ENCODE measurements at regions not wholly inside any gene's neighbourhood (a gene's known extent, or its start where the extent isn't known, plus 50 kb on each side); places are given as distances from the start of the nearest gene placed in this dataset.

DNA sequence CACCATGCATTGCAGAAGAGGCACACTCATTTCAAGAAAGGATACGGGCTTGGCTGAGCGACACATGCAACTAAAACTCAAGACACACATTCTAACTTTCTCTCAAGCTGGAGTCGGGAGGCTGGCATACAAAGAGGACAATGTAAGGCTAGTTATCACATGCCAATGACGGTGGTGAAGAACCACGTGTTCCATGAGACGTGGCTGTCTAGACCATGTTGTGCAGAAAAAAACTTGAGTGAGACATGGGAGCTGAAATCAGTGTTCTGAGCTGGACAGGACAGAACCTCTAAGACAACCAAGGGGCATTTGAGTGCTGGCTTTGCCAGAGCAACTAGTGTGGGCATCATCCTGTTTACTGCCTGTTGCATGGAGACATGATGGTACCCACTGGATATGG is 193.0 kb upstream of the DPP6 start:
- Mint-ChIP-seq H3K36me3 (no peaks in the 10 kb centered on the region), H3K27me3 (ENCODE audit: low read depth in 3 of 3) (no peaks in the 10 kb centered on the region), H3K9me3 (peaks cover under 1 to 10% (median 7%) of the 10 kb centered on the region in 7 donors), H3K4me1 (no peaks in the 10 kb centered on the region), H3K4me3 (no peak overlapping the region), H3K27ac (no peak overlapping the region)
- H3K36me3 ChIP-seq (replicated peaks in 1 of 2; ENCODE audit: control insufficient read depth in 1 of 2, insufficient read depth in 2 of 2, low read length in 2 of 2), result no peaks in the 10 kb centered on the region
- intact Hi-C loops (cut with micrococcal nuclease), result no loop called here
- H3K9me3 ChIP-seq (replicated peaks in 1 of 2; ENCODE audit: control insufficient read depth in 1 of 2, insufficient read depth in 1 of 2, low read length in 2 of 2), result peaks cover 13 to 24% of the 10 kb centered on the region in 2 donors
- H3K4me2 ChIP-seq (replicated peaks; ENCODE audit: extremely low read depth, low read length, poor library complexity, severe bottlenecking), result no peak overlapping the region
- H3K9ac ChIP-seq (ENCODE audit: insufficient read depth, low read length, poor library complexity, severe bottlenecking), result no peak overlapping the region
- 87% methylated on average over 4 of the region's 6 CpGs for WGBS (ENCODE audit: insufficient coverage)
- no peaks in the 10 kb centered on the region for H3K27me3 ChIP-seq (ENCODE audit: control insufficient read depth in 2 of 2, insufficient read depth in 2 of 2, low read length in 2 of 2)
- no peaks in the 10 kb centered on the region for H4K20me1 ChIP-seq (ENCODE audit: insufficient read depth, low read length)
- DNase-seq, result no peak
- no peak overlapping the region for H3K4me3 ChIP-seq (replicated peaks in 1 of 3; ENCODE audit: low read depth in 2 of 3, low read length in 3 of 3)
- no peak overlapping the region for H2AFZ ChIP-seq (ENCODE audit: insufficient read depth, low read depth, low read length, poor library complexity, severe bottlenecking)
- H3K4me1 ChIP-seq (ENCODE audit: control insufficient read depth in 1 of 2, insufficient read depth in 2 of 2, low read length in 2 of 2), result no peaks in the 10 kb centered on the region
- TF ChIP-seq, protein P1, sequence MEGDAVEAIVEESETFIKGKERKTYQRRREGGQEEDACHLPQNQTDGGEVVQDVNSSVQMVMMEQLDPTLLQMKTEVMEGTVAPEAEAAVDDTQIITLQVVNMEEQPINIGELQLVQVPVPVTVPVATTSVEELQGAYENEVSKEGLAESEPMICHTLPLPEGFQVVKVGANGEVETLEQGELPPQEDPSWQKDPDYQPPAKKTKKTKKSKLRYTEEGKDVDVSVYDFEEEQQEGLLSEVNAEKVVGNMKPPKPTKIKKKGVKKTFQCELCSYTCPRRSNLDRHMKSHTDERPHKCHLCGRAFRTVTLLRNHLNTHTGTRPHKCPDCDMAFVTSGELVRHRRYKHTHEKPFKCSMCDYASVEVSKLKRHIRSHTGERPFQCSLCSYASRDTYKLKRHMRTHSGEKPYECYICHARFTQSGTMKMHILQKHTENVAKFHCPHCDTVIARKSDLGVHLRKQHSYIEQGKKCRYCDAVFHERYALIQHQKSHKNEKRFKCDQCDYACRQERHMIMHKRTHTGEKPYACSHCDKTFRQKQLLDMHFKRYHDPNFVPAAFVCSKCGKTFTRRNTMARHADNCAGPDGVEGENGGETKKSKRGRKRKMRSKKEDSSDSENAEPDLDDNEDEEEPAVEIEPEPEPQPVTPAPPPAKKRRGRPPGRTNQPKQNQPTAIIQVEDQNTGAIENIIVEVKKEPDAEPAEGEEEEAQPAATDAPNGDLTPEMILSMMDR (IDR thresholded peaks at IDR 0.05), result no peak
- no peak overlapping the region for H3K27ac ChIP-seq (ENCODE audit: low read depth in 1 of 2, low read length in 2 of 2)
- H3K79me2 ChIP-seq (ENCODE audit: insufficient read depth, low read length), result no peaks in the 10 kb centered on the region

DNA sequence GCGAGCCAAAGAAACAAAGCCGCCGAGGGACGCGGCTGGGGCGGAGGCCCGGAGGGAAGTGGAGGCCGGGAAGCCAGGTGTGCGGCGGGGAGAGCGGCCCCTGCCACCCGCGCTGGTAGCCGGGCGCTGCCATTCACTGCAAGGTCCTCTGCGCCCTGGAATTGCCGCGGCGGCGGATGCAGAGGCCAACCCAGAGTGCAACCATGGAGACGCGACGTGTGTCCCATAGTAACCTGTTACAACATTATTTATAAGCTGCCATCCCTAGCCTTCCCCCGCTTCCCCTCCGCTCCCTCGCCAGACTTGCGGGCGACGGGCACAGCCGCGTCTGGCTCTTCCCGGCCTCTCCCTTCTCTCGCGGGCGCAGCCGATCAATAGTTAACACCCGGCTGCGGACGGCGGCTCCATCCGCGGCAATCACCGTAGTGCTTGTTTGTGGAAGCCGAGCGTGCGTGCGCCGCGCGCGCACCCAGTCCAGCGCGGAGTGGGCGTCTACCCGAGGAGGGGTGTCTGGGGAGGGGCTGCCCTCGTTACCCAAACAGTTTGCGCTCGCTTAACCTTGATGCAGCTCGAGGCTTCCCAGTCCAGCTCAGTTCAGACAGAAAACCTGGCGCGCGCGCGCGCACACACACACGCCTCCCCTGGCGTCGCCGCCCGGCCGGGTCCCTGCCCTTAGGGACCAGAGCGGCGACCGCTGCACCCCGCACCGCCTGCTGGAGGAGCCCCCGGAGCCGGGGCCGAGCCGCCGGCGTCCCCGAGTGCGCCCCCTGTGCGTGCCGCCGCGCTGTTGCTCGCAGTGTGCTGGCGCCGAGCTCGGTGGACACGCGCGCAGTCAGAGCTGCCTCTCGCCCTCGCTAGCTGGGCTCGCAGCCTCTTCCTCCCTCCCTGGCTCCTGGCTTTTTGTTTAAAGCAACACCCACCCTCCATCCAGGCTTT is 165.4 kb upstream of the DPP6 start:
- Mint-ChIP-seq H3K36me3 (peaks cover 0 to 2% of the 10 kb centered on the region in 2 donors), H3K4me1 (no peaks in the 10 kb centered on the region), H3K9me3 (peaks cover 0 to 26% (median 17%) of the 10 kb centered on the region in 7 donors), H3K27me3 (ENCODE audit: low read depth in 3 of 3) (peaks cover 30 to 37% (median 31%) of the 10 kb centered on the region in 3 donors), H3K27ac (no peak overlapping the region), H3K4me3 (peak overlapping the region in 1 of 2 donors; percentile 80)
- DNase-seq, result no peak
- Histone ChIP-seq H2AFZ (ENCODE audit: insufficient read depth, low read depth, low read length, poor library complexity, severe bottlenecking) (no peak overlapping the region), H3K4me3 (replicated peaks in 1 of 3; ENCODE audit: low read depth in 2 of 3, low read length in 3 of 3) (no peak overlapping the region), H3K79me2 (ENCODE audit: insufficient read depth, low read length) (no peaks in the 10 kb centered on the region), H3K36me3 (replicated peaks in 1 of 2; ENCODE audit: control insufficient read depth in 1 of 2, insufficient read depth in 2 of 2, low read length in 2 of 2) (no peaks in the 10 kb centered on the region), H3K9ac (ENCODE audit: insufficient read depth, low read length, poor library complexity, severe bottlenecking) (no peak overlapping the region), H3K27me3 (ENCODE audit: control insufficient read depth in 2 of 2, insufficient read depth in 2 of 2, low read length in 2 of 2) (peaks cover 3 to 32% of the 10 kb centered on the region in 2 donors), H3K27ac (ENCODE audit: low read depth in 1 of 2, low read length in 2 of 2) (no peak overlapping the region), H3K4me1 (ENCODE audit: control insufficient read depth in 1 of 2, insufficient read depth in 2 of 2, low read length in 2 of 2) (no peaks in the 10 kb centered on the region), H4K20me1 (ENCODE audit: insufficient read depth, low read length) (no peaks in the 10 kb centered on the region), H3K4me2 (replicated peaks; ENCODE audit: extremely low read depth, low read length, poor library complexity, severe bottlenecking) (no peak overlapping the region), H3K9me3 (replicated peaks in 1 of 2; ENCODE audit: control insufficient read depth in 1 of 2, insufficient read depth in 1 of 2, low read length in 2 of 2) (peaks cover 0 to 9% of the 10 kb centered on the region in 2 donors)
- WGBS (ENCODE audit: insufficient coverage), result 2% methylated on average over 91 of the region's 98 CpGs
- intact Hi-C loops (cut with micrococcal nuclease), result no loop called here
- TF ChIP-seq, protein P1 (IDR thresholded peaks at IDR 0.05), result no peak

All from CD14-positive monocyte (primary cell).